ENCODE measurements at regions not wholly inside any gene's neighbourhood (a gene's known extent, or its start where the extent isn't known, plus 50 kb on each side); places are given as distances from the start of the nearest gene placed in this dataset.

- no peak overlapping the region for H2AFZ ChIP-seq (ENCODE audit: low read length)
- no peaks in the 10 kb centered on the region for H3K4me1 ChIP-seq (ENCODE audit: insufficient read depth, low read length)
- TF ChIP-seq NCOR1 (IDR thresholded peaks at IDR 0.05; ENCODE audit: borderline replicate concordance, low read length) (no peak), ZNF430 (CRISPR knock-in tag; IDR thresholded peaks at IDR 0.05) (no peak), ATF2 (CRISPR knock-in tag; IDR thresholded peaks at IDR 0.05) (no peak), FOXJ3 (CRISPR knock-in tag; IDR thresholded peaks at IDR 0.05; ENCODE audit: borderline replicate concordance) (no peak), ZNF343 (CRISPR knock-in tag; IDR thresholded peaks at IDR 0.05) (no peak), ZBTB20 (CRISPR knock-in tag; IDR thresholded peaks at IDR 0.05; ENCODE audit: borderline replicate concordance, low read depth) (no peak), ZNF678 (CRISPR knock-in tag; IDR thresholded peaks at IDR 0.05) (no peak), ZGPAT (CRISPR knock-in tag; IDR thresholded peaks at IDR 0.05) (no peak), TAF1 (CRISPR knock-in tag; IDR thresholded peaks at IDR 0.05) (no peak), ZNF761 (CRISPR knock-in tag; conservative IDR thresholded peaks at IDR 0.05) (no peak), TCF7 (IDR thresholded peaks at IDR 0.05; ENCODE audit: low read depth) (no peak), NFRKB (IDR thresholded peaks at IDR 0.05) (no peak), YEATS4 (CRISPR knock-in tag; IDR thresholded peaks at IDR 0.05; ENCODE audit: borderline replicate concordance) (no peak), MYNN (CRISPR knock-in tag; IDR thresholded peaks at IDR 0.05; ENCODE audit: low read depth) (no peak), NR2F1 (CRISPR knock-in tag; IDR thresholded peaks at IDR 0.05) (no peak), HDAC1 (CRISPR knock-in tag; IDR thresholded peaks at IDR 0.05) (no peak)
- TF ChIP-seq, protein P1, sequence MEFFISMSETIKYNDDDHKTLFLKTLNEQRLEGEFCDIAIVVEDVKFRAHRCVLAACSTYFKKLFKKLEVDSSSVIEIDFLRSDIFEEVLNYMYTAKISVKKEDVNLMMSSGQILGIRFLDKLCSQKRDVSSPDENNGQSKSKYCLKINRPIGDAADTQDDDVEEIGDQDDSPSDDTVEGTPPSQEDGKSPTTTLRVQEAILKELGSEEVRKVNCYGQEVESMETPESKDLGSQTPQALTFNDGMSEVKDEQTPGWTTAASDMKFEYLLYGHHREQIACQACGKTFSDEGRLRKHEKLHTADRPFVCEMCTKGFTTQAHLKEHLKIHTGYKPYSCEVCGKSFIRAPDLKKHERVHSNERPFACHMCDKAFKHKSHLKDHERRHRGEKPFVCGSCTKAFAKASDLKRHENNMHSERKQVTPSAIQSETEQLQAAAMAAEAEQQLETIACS (CRISPR knock-in tag; IDR thresholded peaks at IDR 0.05): no peak
- TF ChIP-seq, protein P2, sequence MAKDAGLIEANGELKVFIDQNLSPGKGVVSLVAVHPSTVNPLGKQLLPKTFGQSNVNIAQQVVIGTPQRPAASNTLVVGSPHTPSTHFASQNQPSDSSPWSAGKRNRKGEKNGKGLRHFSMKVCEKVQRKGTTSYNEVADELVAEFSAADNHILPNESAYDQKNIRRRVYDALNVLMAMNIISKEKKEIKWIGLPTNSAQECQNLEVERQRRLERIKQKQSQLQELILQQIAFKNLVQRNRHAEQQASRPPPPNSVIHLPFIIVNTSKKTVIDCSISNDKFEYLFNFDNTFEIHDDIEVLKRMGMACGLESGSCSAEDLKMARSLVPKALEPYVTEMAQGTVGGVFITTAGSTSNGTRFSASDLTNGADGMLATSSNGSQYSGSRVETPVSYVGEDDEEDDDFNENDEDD (CRISPR knock-in tag; IDR thresholded peaks at IDR 0.05; ENCODE audit: borderline replicate concordance): no peak
- ChIA-PET CTCF (ENCODE audit: low intra/inter-chr PET ratio, low total read pairs) (no interaction called here), POLR2A (no interaction called here)
- WGBS (ENCODE audit: low lambda C conversion rate): 15% methylated on average over 11 of the region's 16 CpGs
- DNase-seq (ENCODE audit: low spot score) (no peak), ATAC-seq (no peak), FAIRE-seq (no peak)
- H3K4me3 ChIP-seq (replicated peaks in 1 of 3; ENCODE audit: insufficient read depth in 1 of 3, low read depth in 2 of 3, low read length in 3 of 3): no peak overlapping the region
- intact Hi-C loops (cut with micrococcal nuclease; ENCODE audit: unreplicated experiment) (no loop called here), in situ Hi-C loops (cut with HindIII; ENCODE audit: extremely low pct_ligation_motif_present, low pct_unique_long_range_greater_than_20kb) (no loop called here)
- H3K27ac ChIP-seq (ENCODE audit: extremely low read length, insufficient read depth, low read length): no peak overlapping the region
- no peaks in the 10 kb centered on the region for H4K20me1 ChIP-seq (ENCODE audit: insufficient read depth, low read length)
- H3K27me3 ChIP-seq (ENCODE audit: control insufficient read depth in 1 of 2, insufficient read depth in 2 of 2, low read length in 2 of 2): peaks cover 0 to 6% of the 10 kb centered on the region in 2 experiments; a peak in 2 of 5 replicates
- no peaks in the 10 kb centered on the region for H3K79me2 ChIP-seq (ENCODE audit: insufficient read depth, low read length)
- H3K36me3 ChIP-seq (replicated peaks in 1 of 2; ENCODE audit: control insufficient read depth in 1 of 2, insufficient read depth in 2 of 2, low read length in 2 of 2): no peaks in the 10 kb centered on the region
- H3K9me3 ChIP-seq (ENCODE audit: low read length): no peaks in the 10 kb centered on the region
- no peak overlapping the region for H3K9ac ChIP-seq (ENCODE audit: insufficient read depth, low read depth, low read length)
- no peak overlapping the region for H3K4me2 ChIP-seq (ENCODE audit: low read depth, low read length)
- BruUV-seq (replicated peaks): no TSS peak
These were observed 954.6 kb downstream of the TBC1D22A start for GRCh38 chr22:47716890-47717615.

All from HepG2 (cell line).